K562 (cell line): ENCODE measurements at regions not wholly inside any gene's neighbourhood (a gene's known extent, or its start where the extent isn't known, plus 50 kb on each side); places are given as distances from the start of the nearest gene placed in this dataset.

ENCODE experiments used
- ATAC-seq: fragments of 200-7000 bp; cut with Tn5 transposase; 3 replicates; pipeline ENCODE4 v1.9.1; 2020; ENCODE audit warnings: moderate library complexity
- BruUV-seq: library from RNA; stranded (reverse); fragments of 400-500 nt; replicated peaks from 2 replicates; lab custom pipeline; 2021; lab: Mats Ljungman, UMichigan
- CTCF ChIA-PET: fragments of 300-600 bp; formaldehyde crosslinking; extraction: SDS; loops from one replicate; lab custom pipeline; 2021; ENCODE audit warnings: low intra/inter-chr PET ratio; lab: Yijun Ruan, JAX
- POLR2A ChIA-PET: fragments of 300-600, 350-650 bp; sonication (Branson Sonifier 250); formaldehyde crosslinking; extraction: SDS; loops from one replicate; lab custom pipeline; 2021; ENCODE audit warnings: antibody characterized with exemption, inconsistent platforms; lab: Yijun Ruan, JAX
- DNase-seq, 4 experiments: peaks; one replicate each; pipeline versions ENCODE4 v3.0.0 to v3.0.0-alpha.2; 2011 to 2018; ENCODE audit warnings: low spot score in 3 of 4, mixed read lengths in 3 of 4; ENCODE audit errors: extremely low read depth in 1 of 4
- FAIRE-seq: peaks from 2 replicates; lab custom pipeline; 2011; peaks lifted over from hg19 to GRCh38; lab: Jason Lieb, UNC
- H2AFZ ChIP-seq: 2 replicates; pipeline ENCODE4 v1.6.0; 2011; ENCODE audit warnings: low read depth, low read length, control low read depth, inconsistent platforms
- H3K27ac ChIP-seq: fragments of 200-600 bp; 3 replicates; pipeline ENCODE4 v1.8.0; 2011; ENCODE audit warnings: low read depth, mild to moderate bottlenecking, control low read depth, inconsistent platforms, low read length, moderate library complexity, mixed read lengths; ENCODE audit errors: extremely low read depth
- H3K27me3 ChIP-seq, 2 experiments: fragments of 300-600 bp in 1 of 2; 2 replicates in 1 of 2; 3 replicates in 1 of 2; pipeline versions ENCODE4 v1.6.0 to v1.8.0; 2011; ENCODE audit warnings: inconsistent platforms in 2 of 2, low read length in 2 of 2, mild to moderate bottlenecking in 1 of 2, mixed read lengths in 1 of 2, moderate library complexity in 1 of 2; ENCODE audit not compliant: control insufficient read depth in 2 of 2, insufficient read depth in 2 of 2
- H3K36me3 ChIP-seq: fragments of 300-600 bp; 3 replicates; pipeline ENCODE4 v1.8.0; 2011; ENCODE audit warnings: mild to moderate bottlenecking, low read length, inconsistent platforms; ENCODE audit not compliant: control insufficient read depth, insufficient read depth
- H3K4me1 ChIP-seq, 2 experiments: fragments of 200-600 bp in 1 of 2; replicated peaks in 1 of 2; 2 replicates in 1 of 2; 3 replicates in 1 of 2; pipeline versions ENCODE4 v1.5.1 to v1.8.0; 2011; ENCODE audit warnings: inconsistent platforms in 2 of 2, low read length in 2 of 2, mild to moderate bottlenecking in 1 of 2, mixed read lengths in 1 of 2, moderate library complexity in 1 of 2; ENCODE audit not compliant: control insufficient read depth in 2 of 2, insufficient read depth in 2 of 2
- H3K4me2 ChIP-seq: 2 replicates; pipeline ENCODE4 v1.6.1; 2011; ENCODE audit warnings: low read length, control low read depth, inconsistent platforms, mixed read lengths; ENCODE audit not compliant: insufficient read depth
- H3K4me3 ChIP-seq: fragments of 200-600 bp; sonication (generic), shearing (Covaris generic); 2 replicates; pipeline ENCODE4 v1.5.1; 2016; ENCODE audit warnings: control low read depth, inconsistent platforms
- H3K79me2 ChIP-seq: fragments of 200-600 bp; 3 replicates; pipeline ENCODE4 v1.8.0; 2011; ENCODE audit warnings: low read length, inconsistent platforms; ENCODE audit not compliant: control insufficient read depth, insufficient read depth
- H3K9ac ChIP-seq, 2 experiments: 2 replicates each; pipeline versions ENCODE4 v1.6.0 to v1.6.1; 2011; ENCODE audit warnings: low read depth in 2 of 2, low read length in 2 of 2, control low read depth in 1 of 2, inconsistent platforms in 1 of 2, mild to moderate bottlenecking in 1 of 2, mixed read lengths in 1 of 2; ENCODE audit not compliant: insufficient read depth in 1 of 2
- H3K9me1 ChIP-seq: one replicate; pipeline ENCODE4 v1.6.0; 2011; ENCODE audit warnings: inconsistent platforms, mild to moderate bottlenecking, low read length, moderate library complexity; ENCODE audit not compliant: control insufficient read depth, insufficient read depth
- H3K9me3 ChIP-seq: replicated peaks from 2 replicates; pipeline ENCODE4 v1.5.1; 2011; ENCODE audit warnings: low read depth, low read length, inconsistent platforms; ENCODE audit not compliant: control insufficient read depth, insufficient read depth
- H4K20me1 ChIP-seq: replicated peaks from 2 replicates; pipeline ENCODE4 v1.6.1; 2011; ENCODE audit warnings: low read length, inconsistent platforms, mixed read lengths; ENCODE audit not compliant: control insufficient read depth, insufficient read depth
- ATF7 ChIP-seq: fragments of 450-650 bp; IDR thresholded peaks from 2 replicates; pipeline ENCODE4 v1.7.1; 2014; ENCODE audit warnings: mild to moderate bottlenecking, moderate library complexity
- LARP7 ChIP-seq: fragments of 450-650 bp; IDR thresholded peaks from 2 replicates; pipeline ENCODE4 v1.6.1; 2016
- PCBP1 ChIP-seq: fragments of 200-400 bp; formaldehyde crosslinking; IDR thresholded peaks from 2 replicates; pipeline ENCODE4 v1.6.1; 2018; ENCODE audit warnings: mild to moderate bottlenecking, low read depth, low read length; ENCODE audit not compliant: poor library complexity, severe bottlenecking
- PHTF2 ChIP-seq: fragments of 250-450 bp; sonication (Bioruptor Pico); IDR thresholded peaks from 2 replicates; pipeline ENCODE4 v1.5.0; 2021; ENCODE audit warnings: mild to moderate bottlenecking
- PRPF4 ChIP-seq: fragments of 200-400 bp; formaldehyde crosslinking; IDR thresholded peaks from one replicate; pipeline ENCODE4 v1.6.1; 2017; ENCODE audit warnings: low read length, low read depth, mild to moderate bottlenecking; ENCODE audit not compliant: insufficient read depth, poor library complexity, severe bottlenecking
- PTTG1 ChIP-seq: fragments of 450-650 bp; IDR thresholded peaks from 2 replicates; pipeline ENCODE4 v1.6.1; 2016; ENCODE audit warnings: low read depth, mild to moderate bottlenecking, missing genetic modification characterization, missing compliant biosample characterization
- ZNF174 ChIP-seq: fragments of 250-450 bp; sonication (Bioruptor Pico); IDR thresholded peaks from 2 replicates; pipeline ENCODE4 v1.4.0; 2020; ENCODE audit warnings: mild to moderate bottlenecking
- WGBS: fragments of 100-300 bp; shearing (Covaris generic); methylation state at CpG from one replicate; pipeline ENCODE4 v1.1.6; 2016; ENCODE audit warnings: low coverage, mixed read lengths; ENCODE audit not compliant: insufficient coverage; ENCODE audit errors: missing lambda C conversion rate; 5-methylcytosine and 5-hydroxymethylcytosine counted together
- in situ Hi-C: fragments of 300-500 bp; cut with MboI; formaldehyde crosslinking; loops from 4 replicates; pipeline ENCODE4 v1.15.0; 2018; ENCODE audit warnings: inconsistent platforms, mixed read lengths
- intact Hi-C: fragments of 100-400 bp; cut with micrococcal nuclease; formaldehyde crosslinking; loops from 2 replicates; pipeline ENCODE4 v1.14.2; 2022

GRCh38 chr2:66875941-66876462, 441.1 kb downstream of the MEIS1 start:
- Histone ChIP-seq H3K9ac (no peak overlapping the region), H3K27ac (no peak overlapping the region), H3K4me3 (no peak overlapping the region), H3K4me1 (no peaks in the 10 kb centered on the region), H3K36me3 (no peaks in the 10 kb centered on the region), H3K4me2 (no peak overlapping the region), H3K27me3 (no peaks in the 10 kb centered on the region), H3K9me1 (no peaks in the 10 kb centered on the region), H4K20me1 (no peaks in the 10 kb centered on the region), H2AFZ (no peak overlapping the region), H3K79me2 (no peaks in the 10 kb centered on the region), H3K9me3 (no peaks in the 10 kb centered on the region)
- POLR2A ChIA-PET = interaction anchor here (0.7 kb wide), 1 partner anchor 170 kb away, joined by 3 read pairs; no protein-coding TSS in a partner anchor
- TF ChIP-seq ZNF174 (CRISPR knock-in tag) (no peak), PTTG1 (tag) (no peak), LARP7 (no peak), PRPF4 (no peak), ATF7 (no peak), PHTF2 (CRISPR knock-in tag) (no peak), PCBP1 (no peak)
- no peak for ATAC-seq
- no TSS peak for BruUV-seq
- in situ Hi-C loops = no loop called here
- no peak for DNase-seq
- WGBS = 0% methylated on average over 2 of the region's 2 CpGs
- no peak for FAIRE-seq
- CTCF ChIA-PET = no interaction called here
- intact Hi-C loops = no loop called here
